Colon (tissue), 2 donors: ENCODE measurements at regions not wholly inside any gene's neighbourhood (a gene's known extent, or its start where the extent isn't known, plus 50 kb on each side); places are given as distances from the start of the nearest gene placed in this dataset.

Source experiments
- FAIRE-seq: peaks from 2 replicates; lab custom pipeline; 2012; peaks lifted over from hg19 to GRCh38; lab: Jason Lieb, UNC
- donor health status: control.
- donor health status: control.

DNA sequence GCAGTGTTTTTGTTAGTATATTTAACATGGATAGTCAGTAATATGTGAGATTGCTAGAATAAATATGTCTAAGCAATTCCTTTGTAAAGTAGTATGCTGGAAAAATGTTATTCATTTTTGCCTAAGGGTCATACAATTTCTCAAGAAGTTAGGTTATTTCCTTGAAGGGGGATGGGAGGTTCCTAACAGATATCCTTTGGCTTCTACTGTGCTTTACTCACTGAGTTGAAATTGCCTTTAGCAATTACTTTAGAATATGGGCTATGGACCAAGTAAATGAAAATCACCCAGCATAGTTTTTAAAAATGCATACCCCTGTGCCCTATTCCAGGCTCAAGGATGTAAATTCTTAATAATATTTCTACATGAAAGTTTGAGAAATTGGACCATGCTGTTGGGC lies 1386.4 kb upstream of the SLC39A10 start:
- no peak for FAIRE-seq

DNA sequence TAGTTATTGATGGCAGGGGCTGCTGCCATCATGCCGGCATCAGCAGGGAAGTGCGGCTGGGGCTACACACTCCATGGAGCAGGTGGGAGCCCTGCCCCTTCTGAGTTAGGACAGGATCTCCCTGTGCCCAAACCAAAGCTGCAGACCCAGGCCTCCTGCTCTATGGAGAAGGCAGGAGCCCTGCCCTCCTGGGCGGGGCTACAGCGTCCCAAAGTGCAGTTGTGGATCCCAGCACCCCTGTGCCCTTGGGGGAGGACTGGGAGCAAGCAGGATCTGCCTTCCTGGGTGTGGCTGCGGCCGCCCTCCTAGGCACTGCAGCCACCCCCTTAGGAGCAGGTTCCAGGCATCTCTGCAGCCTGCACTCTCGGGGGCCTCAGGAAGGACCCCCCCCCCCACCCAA lies 1392.4 kb upstream of the SLC39A10 start:
- no peak for FAIRE-seq

DNA sequence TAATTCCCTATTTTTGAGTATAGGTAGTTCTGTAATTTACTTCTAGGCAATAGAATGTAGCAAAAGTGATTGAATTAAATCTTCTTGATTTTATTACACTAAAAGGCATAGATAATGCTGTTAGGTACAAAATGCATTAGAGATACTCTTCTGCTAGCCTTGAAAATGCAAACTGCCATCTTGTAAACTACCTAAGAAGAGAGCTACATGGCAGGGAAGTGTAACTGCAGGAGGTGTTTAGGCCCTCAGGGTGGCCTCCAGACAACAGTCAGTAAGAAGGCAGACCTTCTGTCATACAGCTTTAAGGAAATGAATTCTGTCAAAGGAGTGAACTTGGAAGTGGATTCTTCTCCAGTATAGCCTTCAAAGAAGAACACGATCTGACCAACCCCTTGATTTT lies 1396.8 kb upstream of the SLC39A10 start:
- FAIRE-seq, result no peak

DNA sequence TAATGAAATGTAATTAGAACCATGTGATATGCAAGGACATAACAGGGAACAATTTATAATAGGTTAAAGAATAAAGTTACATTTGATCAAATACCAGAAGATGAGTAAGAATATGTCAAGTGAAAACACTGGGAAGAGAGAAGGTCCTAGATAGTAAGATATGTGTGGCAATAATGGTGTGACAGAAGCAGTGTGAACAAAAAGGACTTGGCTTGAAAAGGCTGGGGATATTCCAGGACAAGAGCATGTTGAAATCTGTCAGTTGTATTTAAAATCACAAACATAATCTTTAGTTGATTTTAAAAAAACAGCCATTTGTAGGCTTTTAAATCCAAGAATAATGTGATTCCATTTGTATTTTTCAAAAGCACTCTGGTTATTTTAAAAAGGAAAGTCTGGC lies 1399.9 kb upstream of the SLC39A10 start:
- no peak for FAIRE-seq

DNA sequence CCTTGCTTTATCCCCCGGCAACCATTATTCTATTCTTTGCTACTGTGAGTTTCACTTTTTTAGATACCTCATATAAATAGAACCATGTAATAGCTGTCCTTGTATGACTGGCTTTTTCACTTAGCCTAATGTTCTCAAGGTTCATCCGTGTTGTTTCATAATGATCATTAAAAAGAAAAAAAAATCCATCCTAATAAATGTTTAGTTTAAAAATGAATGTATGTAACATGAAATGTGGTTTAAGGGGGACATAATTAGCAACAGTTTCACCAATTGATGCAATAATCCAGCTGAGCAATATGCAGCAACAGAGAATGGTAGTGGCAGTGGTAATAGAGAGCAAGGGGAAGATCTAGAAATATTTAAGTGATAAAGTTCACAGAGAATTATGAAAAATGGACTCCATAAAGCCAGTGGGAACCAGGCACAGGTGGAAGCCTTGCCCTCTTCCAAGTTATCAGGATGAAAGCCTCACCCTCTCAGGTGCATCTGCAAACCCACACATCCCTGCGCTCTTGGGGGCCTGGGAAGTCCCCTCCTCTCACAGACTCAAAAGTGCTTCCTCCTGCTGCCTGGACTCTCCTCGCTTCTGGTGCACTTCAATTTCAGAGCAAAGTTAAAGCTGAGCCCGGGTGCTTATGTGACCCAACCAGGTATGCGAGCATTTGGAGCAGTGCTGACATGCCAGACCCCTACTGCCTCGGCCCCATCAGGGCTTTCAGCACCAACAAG lies 1403.3 kb upstream of the SLC39A10 start:
- no peak for FAIRE-seq

DNA sequence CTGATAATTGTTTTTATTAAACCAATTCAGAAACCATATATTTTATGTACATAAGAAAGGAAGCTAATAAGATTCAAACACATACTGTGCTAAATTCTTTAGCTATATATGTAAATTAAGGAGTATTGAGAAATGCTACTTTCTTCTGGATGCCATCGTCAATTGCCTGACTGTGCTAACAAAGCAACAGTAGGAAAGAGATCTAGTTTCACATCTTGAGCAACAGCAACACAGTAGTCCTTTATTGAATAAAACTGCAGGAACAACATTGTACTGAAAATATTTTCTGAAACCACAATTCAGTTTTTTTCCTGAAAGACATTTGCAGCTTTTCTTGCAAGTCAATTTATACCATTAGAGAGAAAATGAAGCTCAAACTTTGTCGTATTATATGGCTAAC lies 1404.9 kb upstream of the SLC39A10 start:
- no peak for FAIRE-seq

DNA sequence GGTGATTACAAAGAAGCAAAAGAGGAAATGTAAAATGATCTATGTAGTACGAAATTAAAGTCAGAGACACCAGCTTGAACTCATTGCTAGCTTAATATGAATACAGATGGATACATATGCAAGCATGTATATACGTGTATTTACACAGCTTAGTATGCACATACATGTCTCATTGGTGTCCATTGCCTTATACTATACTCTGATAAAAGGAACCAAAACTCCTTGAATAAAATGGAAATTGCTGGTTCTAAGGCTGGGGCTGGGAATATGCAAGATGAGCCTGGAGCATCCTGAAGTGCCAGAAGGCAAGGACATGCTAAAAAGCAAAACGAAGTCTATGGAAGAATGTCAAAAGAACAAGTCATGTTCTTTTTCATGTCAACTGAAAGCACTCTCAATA lies 1424.4 kb upstream of the SLC39A10 start:
- FAIRE-seq, result no peak

DNA sequence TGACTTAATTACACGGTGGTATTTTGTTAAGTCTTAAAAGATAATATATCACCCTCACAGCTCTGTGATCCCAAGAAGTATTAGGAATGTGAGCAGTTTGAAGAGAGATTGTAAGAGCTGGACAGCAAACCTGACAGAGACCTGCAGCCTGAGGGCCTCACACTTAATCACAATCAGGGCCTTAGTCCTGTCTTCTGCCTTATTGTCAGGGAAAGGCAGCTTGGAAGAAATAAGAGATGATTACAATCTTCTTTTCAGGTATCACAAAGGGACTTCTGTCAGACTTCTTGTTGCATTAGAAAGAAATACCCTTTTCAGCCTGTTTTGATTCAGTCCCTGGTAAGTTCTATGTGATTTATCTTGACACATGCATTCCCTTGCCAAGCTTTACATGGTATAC lies 1433.8 kb upstream of the SLC39A10 start:
- FAIRE-seq, result no peak

DNA sequence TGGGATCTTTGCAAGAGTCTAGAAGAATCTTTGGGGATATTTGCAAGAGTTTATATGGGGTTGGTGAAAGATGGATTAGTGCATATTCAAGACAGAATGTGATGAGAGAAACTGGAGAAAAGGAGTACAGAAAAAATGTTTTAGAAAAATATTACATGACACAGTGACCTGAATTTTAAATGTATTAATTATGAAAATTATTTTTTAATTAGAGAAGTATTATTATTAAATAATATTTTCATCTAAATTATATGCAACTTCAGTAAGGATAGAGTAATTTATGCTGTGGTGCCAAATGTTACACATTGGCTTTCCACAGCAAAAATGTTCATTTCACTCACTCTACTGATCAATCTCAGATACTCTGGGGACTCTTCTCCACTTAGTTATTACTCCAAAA lies 1442.8 kb upstream of the SLC39A10 start:
- FAIRE-seq, result no peak

DNA sequence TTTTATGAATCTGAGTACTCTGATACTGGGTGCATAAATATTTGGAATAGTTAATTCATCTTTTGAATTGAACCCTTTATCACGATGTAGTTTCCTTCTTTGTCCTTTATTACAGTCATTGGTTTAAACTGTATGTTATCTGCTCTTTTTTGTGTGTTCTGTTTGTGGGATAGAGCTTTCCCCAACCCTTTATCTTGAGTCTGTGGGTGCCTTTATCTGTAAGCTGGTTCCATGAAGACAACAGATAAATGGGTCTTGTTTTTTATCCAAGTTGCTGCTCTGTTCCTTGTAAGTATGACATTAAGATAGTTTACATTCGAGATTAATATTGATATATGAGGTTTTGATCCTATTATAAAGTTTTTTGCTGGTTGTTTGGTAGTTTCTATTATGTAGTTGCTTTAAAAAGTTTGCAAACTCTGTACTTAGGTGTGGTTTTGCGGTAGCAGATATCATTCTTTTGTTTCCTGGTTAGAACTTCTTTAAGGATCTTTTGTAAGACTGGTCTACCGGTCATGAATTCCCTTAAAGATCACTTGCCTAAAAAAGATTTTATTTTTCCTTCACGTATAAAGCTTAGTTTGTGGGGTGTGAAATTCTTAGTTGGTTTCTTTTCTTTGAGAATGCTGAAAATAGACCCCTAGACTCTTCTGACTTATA lies 1451.3 kb upstream of the SLC39A10 start:
- no peak for FAIRE-seq

DNA sequence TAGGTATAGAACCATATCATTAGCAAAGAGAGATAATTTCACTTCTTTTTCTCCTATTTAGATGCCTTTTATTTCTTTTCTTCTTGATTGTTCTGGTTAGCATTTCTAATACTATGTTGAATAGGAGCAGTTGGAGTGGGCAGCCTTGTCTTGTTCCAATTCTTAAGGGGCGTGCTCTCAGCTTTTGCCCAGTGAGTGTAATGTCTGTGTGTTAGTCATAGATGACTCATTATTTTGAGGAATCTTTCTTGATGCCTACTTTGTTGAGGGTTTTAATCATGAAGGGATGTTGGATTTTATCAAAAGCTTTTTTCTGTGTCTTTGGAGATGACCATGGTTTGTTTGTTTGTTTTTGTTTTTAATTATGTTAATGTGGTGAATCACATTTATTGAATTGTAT lies 1453.1 kb upstream of the SLC39A10 start:
- no peak for FAIRE-seq

DNA sequence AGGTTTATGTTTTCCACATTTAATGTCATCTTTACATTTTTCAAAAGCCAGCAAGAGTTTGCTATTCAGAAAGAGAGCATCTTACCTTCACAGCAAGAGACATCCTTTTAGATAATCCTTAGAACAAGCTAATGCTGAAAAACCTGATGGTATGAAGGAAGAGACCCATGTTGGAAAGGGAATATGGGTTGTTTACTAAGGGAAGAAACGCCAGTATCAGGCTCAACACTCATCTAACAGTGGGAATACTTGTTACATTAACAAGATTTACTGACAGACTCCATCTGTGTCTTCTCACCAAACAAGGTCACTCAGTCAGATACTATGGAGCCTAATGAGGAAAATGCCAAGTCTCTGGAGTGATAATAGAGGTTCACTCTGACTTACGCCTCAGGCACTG lies 1474.1 kb upstream of the SLC39A10 start:
- FAIRE-seq, result no peak

DNA sequence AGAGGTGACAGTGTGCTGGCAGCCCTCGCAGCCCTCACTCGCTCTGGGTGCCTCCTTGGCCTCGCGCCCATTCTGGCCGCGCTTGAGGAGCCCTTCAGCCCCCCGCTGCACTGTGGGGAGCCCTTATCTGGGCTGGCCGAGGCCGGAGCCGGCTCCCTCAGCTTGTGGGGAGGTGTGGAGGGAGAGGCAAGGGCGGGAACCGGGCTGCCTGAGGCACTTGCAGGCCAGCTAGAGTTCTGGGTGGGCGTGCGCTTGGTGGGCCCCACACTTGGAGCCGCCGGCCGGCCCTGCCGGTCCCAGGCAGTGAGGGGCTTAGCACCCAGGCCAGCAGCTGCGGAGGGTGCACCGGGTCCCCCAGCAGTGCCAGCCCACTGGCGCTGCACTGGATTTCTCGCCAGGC lies 1480.9 kb upstream of the SLC39A10 start:
- FAIRE-seq, result no peak

DNA sequence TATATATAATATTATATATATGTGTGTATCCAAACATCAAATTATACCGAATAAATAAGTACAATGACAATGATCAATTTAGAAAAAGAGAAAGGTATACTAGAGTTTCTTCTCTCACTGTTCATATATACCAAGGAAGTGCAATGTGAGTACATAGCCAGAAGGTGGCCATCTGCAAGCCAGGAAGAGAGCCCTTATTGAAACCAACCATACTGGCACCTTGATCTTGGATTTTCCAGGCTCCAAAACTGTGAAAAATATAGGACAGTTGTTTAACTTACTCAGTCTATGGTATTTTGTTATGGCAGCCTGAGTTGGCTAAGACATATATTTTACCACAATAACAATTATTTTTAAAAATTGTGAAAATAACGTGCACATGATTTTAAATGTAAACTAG lies 1490.2 kb upstream of the SLC39A10 start:
- no peak for FAIRE-seq

DNA sequence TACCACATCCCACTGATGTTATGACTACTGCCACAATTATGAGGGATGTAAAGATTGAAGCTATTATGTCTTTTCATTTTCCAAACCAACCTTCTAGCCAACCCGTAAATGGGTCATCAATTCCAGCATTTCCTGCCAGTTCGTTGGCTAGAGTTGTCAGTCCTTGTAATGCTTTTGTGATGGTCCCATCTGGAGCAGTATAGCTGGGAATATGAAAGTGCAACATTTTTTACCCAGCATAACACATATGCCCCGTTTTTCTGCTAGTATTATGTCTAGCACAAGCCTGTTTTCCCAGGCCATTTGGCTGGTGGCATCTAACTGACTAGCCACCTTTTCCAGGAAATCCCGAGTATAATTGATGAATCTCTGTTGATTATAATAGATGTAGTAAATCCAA lies 1501.6 kb upstream of the SLC39A10 start:
- no peak for FAIRE-seq

DNA sequence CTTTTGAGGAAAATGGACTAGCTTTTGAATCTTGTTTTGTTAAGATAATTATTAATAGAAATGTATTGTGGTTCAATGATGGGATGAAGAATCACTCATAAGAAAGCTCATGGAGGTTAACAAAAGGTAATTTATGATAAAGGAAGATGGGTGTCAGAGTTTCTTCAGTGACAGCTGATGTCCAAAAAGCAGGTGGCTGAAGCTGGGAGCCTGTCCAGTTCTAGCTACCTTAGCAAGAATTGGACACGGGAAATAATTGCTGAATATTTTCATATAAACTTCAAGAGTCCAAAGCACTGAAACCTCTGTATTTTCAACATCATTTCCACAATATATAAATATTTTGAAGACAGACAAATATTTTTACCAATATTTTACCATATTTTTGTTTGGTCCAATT lies 1505.8 kb upstream of the SLC39A10 start:
- no peak for FAIRE-seq

DNA sequence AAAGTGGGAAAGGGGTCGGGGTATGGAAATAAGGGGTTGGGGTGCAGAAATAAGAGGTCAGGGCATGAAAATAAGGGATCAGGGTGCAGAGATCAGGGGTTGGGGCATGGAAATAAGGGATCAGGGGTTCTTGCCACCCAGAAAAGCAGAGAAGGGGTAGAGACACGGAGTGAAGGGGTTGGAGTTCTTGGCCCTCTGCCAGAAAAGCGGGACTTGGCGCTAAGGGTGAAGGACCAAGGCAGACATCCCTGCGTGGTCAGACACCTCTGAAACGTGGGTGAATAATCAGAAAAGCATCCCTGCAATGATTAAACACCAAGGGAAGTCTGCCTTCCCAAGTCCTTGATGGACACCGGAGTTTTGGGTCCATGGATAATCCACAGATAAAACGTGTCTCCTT lies 1521.6 kb upstream of the SLC39A10 start:
- FAIRE-seq, result no peak

DNA sequence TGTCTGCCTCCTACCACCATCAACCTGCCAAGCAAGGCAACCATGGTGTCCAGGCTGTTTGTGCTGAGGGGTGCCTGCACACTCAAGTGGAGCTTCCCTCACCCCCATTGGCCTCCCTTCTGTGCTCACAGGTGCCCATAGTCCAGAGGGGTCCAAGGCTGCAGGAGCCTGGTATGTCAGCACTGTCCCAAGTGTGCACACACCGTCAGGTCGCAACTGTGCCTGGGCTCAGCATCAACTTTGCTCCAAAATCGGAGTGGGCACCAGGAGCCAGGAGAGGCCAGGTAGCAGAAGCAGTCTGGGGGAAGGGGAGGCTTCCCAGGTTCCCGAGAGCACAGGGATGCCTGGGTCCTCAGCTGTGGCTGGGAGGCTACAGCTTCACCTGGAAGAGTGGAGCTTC lies 1528.2 kb upstream of the SLC39A10 start:
- FAIRE-seq, result no peak

DNA sequence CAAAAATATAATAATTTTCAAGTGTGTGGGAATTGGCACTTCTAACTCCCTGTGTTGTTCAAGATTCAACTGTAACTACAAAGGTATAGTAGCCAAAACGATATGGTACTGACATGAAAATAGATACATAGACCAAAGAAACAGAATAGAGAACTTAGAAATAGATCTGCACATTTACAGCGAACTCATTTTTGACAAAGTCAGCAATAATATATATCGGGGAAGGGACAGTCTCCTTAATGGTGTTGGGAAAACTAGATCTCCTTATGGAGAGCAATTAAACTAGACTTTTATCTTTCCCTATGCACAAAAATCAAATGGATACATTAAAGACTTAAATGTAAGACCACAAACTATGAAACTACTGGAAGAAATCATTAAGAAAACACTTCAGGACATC lies 1530.6 kb upstream of the SLC39A10 start:
- FAIRE-seq, result no peak

DNA sequence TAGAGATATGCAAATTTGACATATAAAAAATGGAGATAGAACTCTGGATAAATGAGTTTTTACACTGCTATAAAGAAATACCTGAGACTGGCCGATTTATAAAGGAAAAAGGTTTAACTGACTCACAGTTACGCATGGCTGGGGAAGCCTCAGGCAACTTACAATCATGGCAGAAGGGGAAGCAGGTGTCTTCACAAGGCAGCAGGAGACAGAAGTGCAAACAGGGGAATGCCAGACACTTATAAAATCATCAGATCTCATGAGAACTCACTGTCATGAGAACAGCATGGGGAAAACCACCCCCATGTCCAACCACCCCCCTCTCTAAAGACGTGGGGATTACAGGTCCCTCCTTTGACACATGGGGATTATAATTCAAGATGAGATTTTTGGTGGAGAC lies 1540.2 kb upstream of the SLC39A10 start:
- no peak for FAIRE-seq

DNA sequence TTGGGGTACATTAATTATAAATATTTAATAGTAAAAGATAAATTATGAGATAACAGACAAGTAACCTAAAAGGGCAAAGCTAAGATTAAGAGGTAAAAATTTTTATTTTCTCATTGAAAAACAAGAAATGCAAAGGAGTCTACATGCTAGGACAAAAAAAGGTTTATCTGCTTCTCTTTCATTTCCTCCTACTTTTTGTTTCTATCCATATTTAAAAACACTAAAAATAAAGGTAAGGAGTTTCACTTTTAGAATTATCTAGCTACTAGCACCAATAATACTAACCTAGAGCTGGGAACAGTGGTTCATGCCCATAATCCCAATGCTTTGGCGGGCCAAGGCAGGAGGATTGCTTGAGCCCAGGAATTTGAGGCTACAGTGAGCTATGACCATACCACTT lies 1551.7 kb upstream of the SLC39A10 start:
- FAIRE-seq, result no peak

DNA sequence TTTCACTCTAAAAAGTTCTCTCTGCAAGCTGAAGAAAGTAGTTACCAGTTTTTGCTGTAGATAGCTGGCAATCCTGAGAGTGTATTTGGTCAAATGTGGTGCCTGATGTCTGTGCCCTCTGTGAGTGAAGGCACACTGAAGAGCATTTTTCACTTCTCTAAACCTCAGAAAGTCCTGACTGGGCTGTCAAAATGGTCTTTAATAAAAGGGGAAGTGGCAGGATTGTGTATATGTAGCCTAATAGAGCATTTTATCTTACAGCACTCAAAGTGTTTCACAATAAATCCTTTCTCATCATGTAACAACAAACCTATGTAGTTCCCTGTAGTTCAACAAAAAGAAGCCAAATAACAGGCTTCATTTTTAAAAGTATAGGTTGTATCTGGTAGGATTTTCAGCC lies 1552.3 kb upstream of the SLC39A10 start:
- no peak for FAIRE-seq

DNA sequence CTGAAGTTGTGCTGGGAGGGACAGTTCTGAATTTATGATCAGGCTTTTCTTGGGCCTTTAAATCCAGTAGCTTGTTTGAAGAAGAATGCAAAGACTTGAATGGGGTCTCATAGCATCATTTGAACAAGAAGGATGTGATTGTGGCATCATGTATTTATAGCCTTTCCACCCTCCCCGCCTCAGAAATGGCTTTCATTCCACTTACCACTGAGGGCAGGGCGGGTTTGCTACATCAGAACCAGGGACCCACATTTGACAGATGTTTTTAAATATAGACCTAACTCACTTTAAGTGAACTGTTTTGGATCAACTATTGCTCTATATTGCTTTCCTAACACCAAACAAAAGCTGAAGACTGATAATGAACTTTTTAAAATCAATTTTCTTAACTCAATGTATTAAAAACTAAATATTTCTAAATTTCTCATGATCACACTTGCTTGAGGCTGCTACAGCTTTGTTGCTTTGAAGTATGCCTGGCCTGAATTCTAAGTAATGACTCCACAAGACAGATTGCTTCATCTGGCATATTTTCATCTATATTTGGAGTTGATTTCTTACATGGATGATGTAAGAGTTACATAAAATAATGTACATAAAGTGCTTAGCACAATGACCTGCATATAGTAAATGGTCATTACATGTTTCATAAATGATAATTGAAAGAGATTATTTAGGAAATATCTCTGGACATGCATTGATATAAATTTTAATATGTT lies 1552.9 kb upstream of the SLC39A10 start:
- FAIRE-seq, result no peak

DNA sequence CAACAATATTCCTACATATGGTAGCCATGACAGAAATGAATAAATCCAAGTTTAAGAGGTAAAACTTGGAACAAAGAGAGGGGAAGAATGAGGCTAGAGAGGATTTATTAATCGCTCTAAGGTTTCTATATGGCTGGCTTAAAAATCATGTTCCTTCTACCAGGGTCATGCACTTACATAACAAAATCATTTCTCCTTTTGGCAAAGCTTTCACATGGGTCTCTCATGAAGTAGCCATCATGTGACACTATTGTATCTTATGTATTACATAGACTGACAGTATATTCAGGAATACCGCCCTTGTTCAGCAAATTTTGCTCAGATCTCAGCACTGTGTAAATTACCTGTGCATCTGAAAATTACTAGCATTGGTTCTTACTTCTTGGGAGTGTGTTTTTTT lies 1554.5 kb upstream of the SLC39A10 start:
- FAIRE-seq, result no peak
